CD4-positive, alpha-beta T cell treated with Interleukin-4 for 1 hour (primary cell): ENCODE measurements at regions not wholly inside any gene's neighbourhood (a gene's known extent, or its start where the extent isn't known, plus 50 kb on each side); places are given as distances from the start of the nearest gene placed in this dataset.
"Not testable (repeated sequence)": the region's sequence is repeated elsewhere in the genome, so short reads cannot be mapped to it uniquely, and the experiment has no call there.

Experiments used
- DNase-seq, 2 donors: peaks; one replicate each; pipeline ENCODE4 v3.0.0-alpha.2; 2020 to 2022

- no peak for DNase-seq
Measured at GRCh38 chr9:13467157-13467556, 187.7 kb upstream of the MPDZ start.

- no peak for DNase-seq
Measured at GRCh38 chr9:13461414-13461991, 182.0 kb upstream of the MPDZ start.

- DNase-seq = no peak
Measured at GRCh38 chr9:13459071-13459470, 179.6 kb upstream of the MPDZ start.

GRCh38 chr9:13457795-13458194, 178.3 kb upstream of the MPDZ start:
- DNase-seq = no peak

- DNase-seq = no peak
Measured at GRCh38 chr9:13450723-13451122, 171.2 kb upstream of the MPDZ start.

- DNase-seq = no peak
Measured at GRCh38 chr9:13448482-13448881, 169.0 kb upstream of the MPDZ start.

GRCh38 chr9:13447843-13448422, 168.4 kb upstream of the MPDZ start:
- DNase-seq = no peak

- DNase-seq = no peak
Measured at GRCh38 chr9:13446938-13447842, 167.7 kb upstream of the MPDZ start.

- no peak for DNase-seq
Measured at GRCh38 chr9:13446286-13446937, 166.9 kb upstream of the MPDZ start.

GRCh38 chr9:13445103-13445500, 165.6 kb upstream of the MPDZ start:
- DNase-seq = no peak

- no peak for DNase-seq
Measured at GRCh38 chr9:13444245-13445102, 165.0 kb upstream of the MPDZ start.

- no peak for DNase-seq
Measured at GRCh38 chr9:13443346-13444244, 164.1 kb upstream of the MPDZ start.

GRCh38 chr9:13439685-13440476, 160.4 kb upstream of the MPDZ start:
- no peak for DNase-seq

- no peak for DNase-seq
Measured at GRCh38 chr9:13437866-13438265, 158.4 kb upstream of the MPDZ start.

- DNase-seq = no peak
Measured at GRCh38 chr9:13436591-13436990, 157.1 kb upstream of the MPDZ start.

- not testable (repeated sequence) for DNase-seq
Measured at GRCh38 chr9:13433453-13433852, 154.0 kb upstream of the MPDZ start.

GRCh38 chr9:13432904-13433303, 153.4 kb upstream of the MPDZ start:
- no peak for DNase-seq

GRCh38 chr9:13431692-13432091, 152.2 kb upstream of the MPDZ start:
- no peak for DNase-seq

- no peak for DNase-seq
Measured at GRCh38 chr9:13431222-13431536, 151.7 kb upstream of the MPDZ start.

GRCh38 chr9:13430368-13431221, 151.1 kb upstream of the MPDZ start:
- no peak for DNase-seq
